H9 (cell line): ENCODE measurements at regions not wholly inside any gene's neighbourhood (a gene's known extent, or its start where the extent isn't known, plus 50 kb on each side); places are given as distances from the start of the nearest gene placed in this dataset.

ENCODE experiments used
- DNase-seq: peaks from one replicate; pipeline ENCODE4 v3.0.0-alpha.2; 2017
- H2AFZ ChIP-seq: one replicate; pipeline ENCODE4 v1.6.1; 2013; ENCODE audit warnings: mild to moderate bottlenecking, low read length, control low read depth, moderate library complexity
- H2AK5ac ChIP-seq: 2 replicates; pipeline ENCODE4 v1.6.1; 2013; ENCODE audit warnings: low read length, control low read depth, mixed read lengths; ENCODE audit not compliant: insufficient read length
- H2BK120ac ChIP-seq: one replicate; pipeline ENCODE4 v1.6.1; 2013; ENCODE audit warnings: low read depth, mild to moderate bottlenecking, low read length, control low read depth, inconsistent platforms; ENCODE audit not compliant: poor library complexity, severe bottlenecking
- H2BK12ac ChIP-seq: 2 replicates; pipeline ENCODE4 v1.6.1; 2013; ENCODE audit warnings: low read length, control low read depth, mixed read lengths, low read depth; ENCODE audit not compliant: insufficient read length
- H2BK15ac ChIP-seq: 2 replicates; pipeline ENCODE4 v1.6.1; 2013; ENCODE audit warnings: low read depth, low read length, control low read depth
- H2BK20ac ChIP-seq: one replicate; pipeline ENCODE4 v1.6.1; 2013; ENCODE audit warnings: low read depth, mild to moderate bottlenecking, low read length, control low read depth, inconsistent platforms; ENCODE audit not compliant: poor library complexity, severe bottlenecking
- H2BK5ac ChIP-seq: 2 replicates; pipeline ENCODE4 v1.6.1; 2013; ENCODE audit warnings: low read length, control low read depth, mixed read lengths; ENCODE audit not compliant: insufficient read length
- H3K14ac ChIP-seq: 2 replicates; pipeline ENCODE4 v1.6.1; 2013; ENCODE audit warnings: low read length, control low read depth; ENCODE audit not compliant: insufficient read depth
- H3K18ac ChIP-seq: 2 replicates; pipeline ENCODE4 v1.6.1; 2013; ENCODE audit warnings: low read depth, mild to moderate bottlenecking, mixed read lengths, low read length, control low read depth; ENCODE audit not compliant: insufficient read length
- H3K23ac ChIP-seq: 2 replicates; pipeline ENCODE4 v1.6.1; 2013; ENCODE audit warnings: low read length, control low read depth, mixed read lengths, low read depth; ENCODE audit not compliant: insufficient read length
- H3K23me2 ChIP-seq: 2 replicates; pipeline ENCODE4 v1.6.1; 2013; ENCODE audit warnings: low read depth, mild to moderate bottlenecking, mixed read lengths, low read length, control low read depth; ENCODE audit not compliant: insufficient read length, poor library complexity, severe bottlenecking
- H3K27ac ChIP-seq: 2 replicates; pipeline ENCODE4 v1.5.1; 2013; ENCODE audit warnings: low read length, control low read depth, mixed read lengths, low read depth; ENCODE audit not compliant: insufficient read length
- H3K27me3 ChIP-seq: 2 replicates; pipeline ENCODE4 v1.6.1; 2013; ENCODE audit warnings: low read length, control low read depth, inconsistent platforms; ENCODE audit not compliant: insufficient read depth
- H3K4ac ChIP-seq: 2 replicates; pipeline ENCODE4 v1.6.1; 2013; ENCODE audit warnings: low read depth, mild to moderate bottlenecking, control low read depth, inconsistent platforms, low read length, moderate library complexity
- H3K4me1 ChIP-seq: 2 replicates; pipeline ENCODE4 v1.6.1; 2013; ENCODE audit warnings: low read length, control low read depth, inconsistent platforms; ENCODE audit not compliant: insufficient read depth
- H3K4me2 ChIP-seq: 2 replicates; pipeline ENCODE4 v1.6.1; 2013; ENCODE audit warnings: low read length, control low read depth, mixed read lengths; ENCODE audit not compliant: insufficient read length, insufficient read depth
- H3K56ac ChIP-seq: 2 replicates; pipeline ENCODE4 v1.6.1; 2013; ENCODE audit warnings: low read depth, mild to moderate bottlenecking, mixed read lengths, low read length, control low read depth; ENCODE audit not compliant: insufficient read length
- H3K79me1 ChIP-seq: 2 replicates; pipeline ENCODE4 v1.6.1; 2013; ENCODE audit warnings: low read depth, mild to moderate bottlenecking, moderate library complexity, low read length, control low read depth, inconsistent platforms; ENCODE audit not compliant: insufficient read depth, poor library complexity, severe bottlenecking
- H3K79me2 ChIP-seq: 2 replicates; pipeline ENCODE4 v1.6.1; 2013; ENCODE audit warnings: low read length, control low read depth, inconsistent platforms; ENCODE audit not compliant: insufficient read depth
- H3K9ac ChIP-seq: 2 replicates; pipeline ENCODE4 v1.6.1; 2013; ENCODE audit warnings: low read length, control low read depth, mixed read lengths; ENCODE audit not compliant: insufficient read length; ENCODE audit errors: extremely low read depth
- H3K9me3 ChIP-seq: one replicate; pipeline ENCODE4 v1.6.1; 2013; ENCODE audit warnings: low read depth, low read length, inconsistent platforms; ENCODE audit not compliant: control insufficient read depth
- H3T11ph ChIP-seq: one replicate; pipeline ENCODE4 v1.6.1; 2013; ENCODE audit warnings: mild to moderate bottlenecking, low read length, control low read depth, inconsistent platforms
- H4K20me1 ChIP-seq: one replicate; pipeline ENCODE4 v1.6.1; 2013; ENCODE audit not compliant: control insufficient read depth, insufficient read length, insufficient read depth
- H4K5ac ChIP-seq: 2 replicates; pipeline ENCODE4 v1.6.1; 2013; ENCODE audit warnings: low read depth, mild to moderate bottlenecking, mixed read lengths, low read length, control low read depth; ENCODE audit not compliant: insufficient read length
- H4K8ac ChIP-seq: replicated peaks from 2 replicates; pipeline ENCODE4 v1.6.1; 2013; ENCODE audit warnings: low read length, control low read depth, mixed read lengths, low read depth; ENCODE audit not compliant: insufficient read length
- H4K91ac ChIP-seq: 2 replicates; pipeline ENCODE4 v1.6.1; 2013; ENCODE audit warnings: low read depth, mild to moderate bottlenecking, moderate library complexity, mixed read lengths, low read length, control low read depth; ENCODE audit not compliant: insufficient read length
- H3K27ac Mint-ChIP-seq, 3 experiments: 2 replicates in 2 of 3; 3 replicates in 1 of 3; pipeline ENCODE4 v1.8.0; 2020 to 2021; ENCODE audit warnings: mixed read lengths in 3 of 3, mild to moderate bottlenecking in 1 of 3, moderate library complexity in 1 of 3
- H3K27me3 Mint-ChIP-seq: 2 replicates; pipeline ENCODE4 v1.8.0; 2021; ENCODE audit warnings: low read depth, mild to moderate bottlenecking, moderate library complexity, mixed read lengths
- H3K36me3 Mint-ChIP-seq, 3 experiments: 2 replicates in 2 of 3; 3 replicates in 1 of 3; pipeline ENCODE4 v1.8.0; 2020 to 2021; ENCODE audit warnings: low read depth in 3 of 3, mixed read lengths in 3 of 3; ENCODE audit not compliant: insufficient read depth in 1 of 3
- H3K4me1 Mint-ChIP-seq, 2 experiments: 2 replicates each; pipeline ENCODE4 v1.8.0; 2020; ENCODE audit warnings: mixed read lengths in 2 of 2
- H3K4me3 Mint-ChIP-seq, 2 experiments: 2 replicates in 1 of 2; 3 replicates in 1 of 2; pipeline ENCODE4 v1.8.0; 2020 to 2021; ENCODE audit warnings: mild to moderate bottlenecking in 2 of 2, mixed read lengths in 2 of 2, moderate library complexity in 1 of 2
- H3K9me3 Mint-ChIP-seq, 2 experiments: 2 replicates in 1 of 2; 3 replicates in 1 of 2; pipeline ENCODE4 v1.8.0; 2020; ENCODE audit warnings: mild to moderate bottlenecking in 2 of 2, mixed read lengths in 2 of 2, moderate library complexity in 1 of 2
- WGBS: extraction: QIAGEN DNeasy Blood & Tissue Kit; methylation state at CpG from one replicate; pipeline ENCODE4 v1.1.7; 2013; ENCODE audit warnings: missing lambda C conversion rate, low lambda C conversion rate, mixed read lengths; ENCODE audit not compliant: insufficient read length; ENCODE audit errors: extremely low coverage; 5-methylcytosine and 5-hydroxymethylcytosine counted together
- TF ChIP-seq, protein P1 (sequence below): fragments of 200-600 bp; sonication (generic); conservative IDR thresholded peaks from 3 replicates; pipeline ENCODE4 v1.8.0; 2021; ENCODE audit warnings: antibody characterized with exemption, mild to moderate bottlenecking

- no peak overlapping the region for H4K91ac ChIP-seq
- no peak overlapping the region for H4K8ac ChIP-seq
- H3K4me2 ChIP-seq = no peak overlapping the region
- no peak overlapping the region for H3K4ac ChIP-seq
- Mint-ChIP-seq H3K4me3 (no peak overlapping the region), H3K9me3 (peaks cover 3 to 4% of the 10 kb centered on the region in 2 experiments; a peak in 2 of 5 replicates), H3K36me3 (peaks cover 0 to 4% (median 0%) of the 10 kb centered on the region in 3 experiments; a peak in 3 of 7 replicates), H3K27me3 (no peaks in the 10 kb centered on the region; the same call in 1 of the 2 replicates), H3K27ac (no peak overlapping the region), H3K4me1 (peaks cover 0 to 4% of the 10 kb centered on the region in 2 experiments; a peak in 1 of 4 replicates)
- H3K9me3 ChIP-seq = no peaks in the 10 kb centered on the region
- no peaks in the 10 kb centered on the region for H3K27me3 ChIP-seq
- TF ChIP-seq, protein P1, sequence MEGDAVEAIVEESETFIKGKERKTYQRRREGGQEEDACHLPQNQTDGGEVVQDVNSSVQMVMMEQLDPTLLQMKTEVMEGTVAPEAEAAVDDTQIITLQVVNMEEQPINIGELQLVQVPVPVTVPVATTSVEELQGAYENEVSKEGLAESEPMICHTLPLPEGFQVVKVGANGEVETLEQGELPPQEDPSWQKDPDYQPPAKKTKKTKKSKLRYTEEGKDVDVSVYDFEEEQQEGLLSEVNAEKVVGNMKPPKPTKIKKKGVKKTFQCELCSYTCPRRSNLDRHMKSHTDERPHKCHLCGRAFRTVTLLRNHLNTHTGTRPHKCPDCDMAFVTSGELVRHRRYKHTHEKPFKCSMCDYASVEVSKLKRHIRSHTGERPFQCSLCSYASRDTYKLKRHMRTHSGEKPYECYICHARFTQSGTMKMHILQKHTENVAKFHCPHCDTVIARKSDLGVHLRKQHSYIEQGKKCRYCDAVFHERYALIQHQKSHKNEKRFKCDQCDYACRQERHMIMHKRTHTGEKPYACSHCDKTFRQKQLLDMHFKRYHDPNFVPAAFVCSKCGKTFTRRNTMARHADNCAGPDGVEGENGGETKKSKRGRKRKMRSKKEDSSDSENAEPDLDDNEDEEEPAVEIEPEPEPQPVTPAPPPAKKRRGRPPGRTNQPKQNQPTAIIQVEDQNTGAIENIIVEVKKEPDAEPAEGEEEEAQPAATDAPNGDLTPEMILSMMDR = no peak
- no peaks in the 10 kb centered on the region for H4K20me1 ChIP-seq
- no peak overlapping the region for H2BK12ac ChIP-seq
- no peak overlapping the region for H3K23ac ChIP-seq
- H4K5ac ChIP-seq = no peak overlapping the region
- no peak overlapping the region for H2BK5ac ChIP-seq
- no peak overlapping the region for H3K18ac ChIP-seq
- no peak overlapping the region for H2BK120ac ChIP-seq
- no peak overlapping the region for H2BK20ac ChIP-seq
- no peak overlapping the region for H3T11ph ChIP-seq
- no peak overlapping the region for H2AFZ ChIP-seq
- no peak overlapping the region for H3K56ac ChIP-seq
- H3K79me2 ChIP-seq = no peaks in the 10 kb centered on the region
- no peaks in the 10 kb centered on the region for H3K23me2 ChIP-seq
- no peaks in the 10 kb centered on the region for H3K4me1 ChIP-seq
- no CpG with 5 or more reads among the region's 4 CpGs for WGBS
- no peak for DNase-seq
- no peak overlapping the region for H3K27ac ChIP-seq
- no peak overlapping the region for H3K14ac ChIP-seq
- H3K79me1 ChIP-seq = no peaks in the 10 kb centered on the region
- no peak overlapping the region for H3K9ac ChIP-seq
- no peak overlapping the region for H2BK15ac ChIP-seq
- H2AK5ac ChIP-seq = no peak overlapping the region
Measured at GRCh38 chr21:26332867-26333266, 162.3 kb upstream of the APP start.
